Activated CD4-positive, alpha-beta T cell treated with anti-CD3 and anti-CD28 coated beads, Interleukin-2, amount 10 ng/mL, durations not matched to agents 24 days and 14 days (primary cell): ENCODE measurements at regions not wholly inside any gene's neighbourhood (a gene's known extent, or its start where the extent isn't known, plus 50 kb on each side); places are given as distances from the start of the nearest gene placed in this dataset.

Source experiments
- DNase-seq: peaks from one replicate; pipeline ENCODE4 v3.0.0; 2022
- H3K27ac Mint-ChIP-seq: one replicate; pipeline ENCODE4 v1.8.0; 2022; ENCODE audit warnings: mild to moderate bottlenecking, mixed read lengths
- H3K27me3 Mint-ChIP-seq: one replicate; pipeline ENCODE4 v1.8.0; 2022; ENCODE audit warnings: mixed read lengths
- H3K36me3 Mint-ChIP-seq: one replicate; pipeline ENCODE4 v1.8.0; 2022; ENCODE audit warnings: low read depth, mild to moderate bottlenecking, mixed read lengths
- H3K4me1 Mint-ChIP-seq: one replicate; pipeline ENCODE4 v1.8.0; 2021; ENCODE audit warnings: mixed read lengths
- H3K4me3 Mint-ChIP-seq: one replicate; pipeline ENCODE4 v1.8.0; 2022; ENCODE audit warnings: mild to moderate bottlenecking, moderate library complexity, mixed read lengths
- H3K9me3 Mint-ChIP-seq: one replicate; pipeline ENCODE4 v1.8.0; 2021; ENCODE audit warnings: mixed read lengths
- intact Hi-C: fragments of 100-400 bp; cut with micrococcal nuclease; formaldehyde crosslinking; loops from one replicate; pipeline ENCODE4 v1.15.1; 2023

GRCh38 chr5:54630738-54631359, 113.3 kb downstream of the SNX18 start:
- Mint-ChIP-seq H3K27me3 (no peaks in the 10 kb centered on the region), H3K4me1 (peaks cover 6% of the 10 kb centered on the region), H3K27ac (no peak overlapping the region), H3K4me3 (no peak overlapping the region), H3K9me3 (peaks cover 15% of the 10 kb centered on the region), H3K36me3 (no peaks in the 10 kb centered on the region)
- DNase-seq, result no peak
- intact Hi-C loops, result no loop called here

- Mint-ChIP-seq H3K9me3 (peaks cover 9% of the 10 kb centered on the region), H3K27ac (no peak overlapping the region), H3K4me1 (peaks cover 6% of the 10 kb centered on the region), H3K4me3 (no peak overlapping the region), H3K36me3 (no peaks in the 10 kb centered on the region), H3K27me3 (no peaks in the 10 kb centered on the region)
- no peak for DNase-seq
- intact Hi-C loops, result no loop called here
Measured at GRCh38 chr5:54629115-54629514, 111.6 kb downstream of the SNX18 start.

GRCh38 chr5:54628050-54628449, 110.5 kb downstream of the SNX18 start:
- Mint-ChIP-seq H3K27me3 (no peaks in the 10 kb centered on the region), H3K9me3 (peaks cover 9% of the 10 kb centered on the region), H3K4me3 (no peak overlapping the region), H3K27ac (no peak overlapping the region), H3K4me1 (peaks cover 6% of the 10 kb centered on the region), H3K36me3 (no peaks in the 10 kb centered on the region)
- DNase-seq, result no peak
- intact Hi-C loops, result no loop called here

GRCh38 chr5:54626407-54626806, 108.8 kb downstream of the SNX18 start:
- intact Hi-C loops, result no loop called here
- peaks cover 6% of the 10 kb centered on the region for H3K4me1 Mint-ChIP-seq
- no peaks in the 10 kb centered on the region for H3K36me3 Mint-ChIP-seq
- no peak for DNase-seq
- H3K27ac Mint-ChIP-seq, result no peak overlapping the region
- H3K27me3 Mint-ChIP-seq, result no peaks in the 10 kb centered on the region
- H3K4me3 Mint-ChIP-seq, result no peak overlapping the region
- H3K9me3 Mint-ChIP-seq, result peaks cover 8% of the 10 kb centered on the region

- H3K4me3 Mint-ChIP-seq, result no peak overlapping the region
- intact Hi-C loops, result no loop called here
- H3K36me3 Mint-ChIP-seq, result no peaks in the 10 kb centered on the region
- H3K27ac Mint-ChIP-seq, result no peak overlapping the region
- H3K27me3 Mint-ChIP-seq, result no peaks in the 10 kb centered on the region
- H3K9me3 Mint-ChIP-seq, result peaks cover 6% of the 10 kb centered on the region
- no peak for DNase-seq
- peaks cover 10% of the 10 kb centered on the region for H3K4me1 Mint-ChIP-seq
Measured at GRCh38 chr5:54624805-54625568, 107.4 kb downstream of the SNX18 start.

GRCh38 chr5:54621709-54622108, 104.2 kb downstream of the SNX18 start:
- intact Hi-C loops, result no loop called here
- H3K4me1 Mint-ChIP-seq, result peaks cover 8% of the 10 kb centered on the region
- H3K27ac Mint-ChIP-seq, result no peak overlapping the region
- H3K36me3 Mint-ChIP-seq, result peaks cover 6% of the 10 kb centered on the region
- H3K27me3 Mint-ChIP-seq, result no peaks in the 10 kb centered on the region
- DNase-seq, result no peak
- peaks cover 14% of the 10 kb centered on the region for H3K9me3 Mint-ChIP-seq
- H3K4me3 Mint-ChIP-seq, result no peak overlapping the region

GRCh38 chr5:54621048-54621447, 103.5 kb downstream of the SNX18 start:
- Mint-ChIP-seq H3K36me3 (peaks cover 6% of the 10 kb centered on the region), H3K27me3 (no peaks in the 10 kb centered on the region), H3K27ac (no peak overlapping the region), H3K4me3 (no peak overlapping the region), H3K9me3 (peaks cover 14% of the 10 kb centered on the region), H3K4me1 (peaks cover 8% of the 10 kb centered on the region)
- intact Hi-C loops, result no loop called here
- no peak for DNase-seq

GRCh38 chr5:54620141-54620933, 102.8 kb downstream of the SNX18 start:
- Mint-ChIP-seq H3K4me3 (no peak overlapping the region), H3K27ac (no peak overlapping the region), H3K27me3 (no peaks in the 10 kb centered on the region), H3K9me3 (peaks cover 16% of the 10 kb centered on the region), H3K36me3 (peaks cover 7% of the 10 kb centered on the region), H3K4me1 (peaks cover 9% of the 10 kb centered on the region)
- intact Hi-C loops, result no loop called here
- no peak for DNase-seq

GRCh38 chr5:54619731-54620130, 102.2 kb downstream of the SNX18 start:
- DNase-seq, result no peak
- peaks cover 8% of the 10 kb centered on the region for H3K36me3 Mint-ChIP-seq
- intact Hi-C loops, result no loop called here

GRCh38 chr5:54616518-54617220, 99.1 kb downstream of the SNX18 start:
- H3K4me3 Mint-ChIP-seq, result no peak overlapping the region
- peaks cover 18% of the 10 kb centered on the region for H3K9me3 Mint-ChIP-seq
- DNase-seq, result no peak
- H3K27ac Mint-ChIP-seq, result no peak overlapping the region
- intact Hi-C loops, result no loop called here
- peaks cover 13% of the 10 kb centered on the region for H3K4me1 Mint-ChIP-seq
- no peaks in the 10 kb centered on the region for H3K27me3 Mint-ChIP-seq
- H3K36me3 Mint-ChIP-seq, result peaks cover 8% of the 10 kb centered on the region

More at GRCh38 chr5:54619731-54620130, 102.2 kb downstream of the SNX18 start:
- Mint-ChIP-seq H3K27me3 (no peaks in the 10 kb centered on the region), H3K27ac (no peak overlapping the region), H3K9me3 (peaks cover 18% of the 10 kb centered on the region), H3K4me3 (no peak overlapping the region), H3K4me1 (peaks cover 11% of the 10 kb centered on the region)

GRCh38 chr5:54616031-54616430, 98.5 kb downstream of the SNX18 start:
- H3K36me3 Mint-ChIP-seq, result peaks cover 8% of the 10 kb centered on the region

GRCh38 chr5:54615381-54615780, 97.8 kb downstream of the SNX18 start:
- H3K4me3 Mint-ChIP-seq, result no peak overlapping the region
- H3K36me3 Mint-ChIP-seq, result peaks cover 8% of the 10 kb centered on the region
- no peak for DNase-seq
- H3K9me3 Mint-ChIP-seq, result peaks cover 18% of the 10 kb centered on the region
- intact Hi-C loops, result no loop called here
- H3K4me1 Mint-ChIP-seq, result peaks cover 24% of the 10 kb centered on the region
- no peaks in the 10 kb centered on the region for H3K27me3 Mint-ChIP-seq
- no peak overlapping the region for H3K27ac Mint-ChIP-seq

More at GRCh38 chr5:54616031-54616430, 98.5 kb downstream of the SNX18 start:
- Mint-ChIP-seq H3K4me3 (no peak overlapping the region), H3K27ac (no peak overlapping the region), H3K27me3 (no peaks in the 10 kb centered on the region), H3K9me3 (peaks cover 18% of the 10 kb centered on the region), H3K4me1 (peaks cover 19% of the 10 kb centered on the region)
- DNase-seq, result no peak
- intact Hi-C loops, result no loop called here

GRCh38 chr5:54612711-54613110, 95.2 kb downstream of the SNX18 start:
- peaks cover 14% of the 10 kb centered on the region for H3K9me3 Mint-ChIP-seq
- peaks cover 25% of the 10 kb centered on the region for H3K4me1 Mint-ChIP-seq
- peaks cover 8% of the 10 kb centered on the region for H3K36me3 Mint-ChIP-seq
- intact Hi-C loops, result loop anchor here (5.0 kb wide), 1 partner anchor 95 kb away; the partner anchor contains the start of gene SNX18
- H3K27ac Mint-ChIP-seq, result no peak overlapping the region
- no peak for DNase-seq
- no peak overlapping the region for H3K4me3 Mint-ChIP-seq
- H3K27me3 Mint-ChIP-seq, result no peaks in the 10 kb centered on the region
